ENCODE measurements at regions not wholly inside any gene's neighbourhood (a gene's known extent, or its start where the extent isn't known, plus 50 kb on each side); places are given as distances from the start of the nearest gene placed in this dataset.

DNA sequence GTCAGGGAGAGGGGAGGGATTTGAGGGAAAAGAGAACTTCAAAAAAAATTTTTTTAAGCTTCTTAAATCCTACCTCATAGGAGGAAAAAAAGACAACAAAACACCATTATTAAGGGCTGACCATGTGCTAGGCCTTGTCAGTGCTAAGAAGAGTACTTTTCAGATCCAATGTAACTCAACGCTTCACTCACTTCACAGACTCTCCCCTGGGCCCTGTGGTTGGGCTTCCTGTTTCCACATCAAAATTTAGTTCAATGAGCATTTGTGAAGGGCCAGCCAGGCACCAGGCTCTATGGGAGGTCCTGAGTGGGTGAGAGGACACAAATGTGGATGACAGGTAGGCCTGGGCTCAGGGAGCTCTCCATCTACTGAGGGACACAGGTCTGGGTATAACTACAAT lies 249.8 kb downstream of the PTEN start:
- no peak overlapping the region for H3K4me3 ChIP-seq (ENCODE audit: low read depth, low read length)
- TF ChIP-seq POLR2A (IDR thresholded peaks at IDR 0.05; ENCODE audit: extremely low read depth, insufficient read length) (no peak), MYC (IDR thresholded peaks at IDR 0.05; ENCODE audit: low read depth, low read length) (peak; percentile 81), CTCF (IDR thresholded peaks at IDR 0.05; ENCODE audit: low read depth, low read length) (no peak)
- TF ChIP-seq, protein P1, sequence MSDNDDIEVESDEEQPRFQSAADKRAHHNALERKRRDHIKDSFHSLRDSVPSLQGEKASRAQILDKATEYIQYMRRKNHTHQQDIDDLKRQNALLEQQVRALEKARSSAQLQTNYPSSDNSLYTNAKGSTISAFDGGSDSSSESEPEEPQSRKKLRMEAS (IDR thresholded peaks at IDR 0.05; ENCODE audit: low read depth, low read length), result peak; percentile 91
- DNase-seq (ENCODE audit: low read depth), result peak; percentile 97

DNA sequence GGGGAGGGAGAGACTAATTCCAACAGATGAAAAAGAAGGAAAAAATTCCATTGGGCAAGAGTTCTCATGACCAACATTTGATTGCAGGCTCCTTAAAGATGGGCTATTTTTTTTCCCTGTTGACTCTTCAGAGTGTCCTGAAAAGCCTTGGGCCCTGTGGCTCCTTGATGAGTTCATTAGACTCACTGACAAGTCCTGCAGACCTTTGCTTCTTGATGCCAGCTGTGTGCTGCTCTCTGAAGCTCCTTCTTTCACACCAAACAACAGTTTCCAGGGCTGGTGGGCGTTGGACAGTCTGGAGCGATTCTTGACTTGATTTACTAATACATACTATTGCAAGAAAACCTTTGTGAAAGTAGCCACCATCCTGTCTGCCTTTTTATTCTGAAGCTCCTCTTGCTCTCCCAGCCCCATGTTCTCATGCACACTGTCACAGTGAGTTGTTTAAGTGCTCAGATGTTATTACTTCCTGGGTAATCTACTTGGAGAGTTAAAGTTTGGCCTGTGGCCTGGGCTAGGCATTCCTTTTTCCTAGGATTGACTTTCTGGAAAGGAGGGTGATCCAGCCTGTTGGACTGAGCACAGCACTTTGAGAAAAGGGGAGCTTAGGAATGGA lies 250.3 kb downstream of the PTEN start:
- TF ChIP-seq CTCF (IDR thresholded peaks at IDR 0.05; ENCODE audit: low read depth, low read length), result no peak
- no peak for TF ChIP-seq POLR2A (IDR thresholded peaks at IDR 0.05; ENCODE audit: extremely low read depth, insufficient read length)
- no peak for TF ChIP-seq MYC (IDR thresholded peaks at IDR 0.05; ENCODE audit: low read depth, low read length)
- TF ChIP-seq, protein P1 (IDR thresholded peaks at IDR 0.05; ENCODE audit: low read depth, low read length), result no peak
- DNase-seq (ENCODE audit: low read depth), result no peak
- peak overlapping the region; percentile 5 for H3K4me3 ChIP-seq (ENCODE audit: low read depth, low read length)

GRCh38 chr10:88114368-88114767 lies 250.9 kb downstream of the PTEN start:
- TF ChIP-seq MYC (IDR thresholded peaks at IDR 0.05; ENCODE audit: low read depth, low read length), result peak; percentile 85
- peak; percentile 93 for TF ChIP-seq CTCF (IDR thresholded peaks at IDR 0.05; ENCODE audit: low read depth, low read length)
- TF ChIP-seq POLR2A (IDR thresholded peaks at IDR 0.05; ENCODE audit: extremely low read depth, insufficient read length), result no peak
- TF ChIP-seq, protein P1 (IDR thresholded peaks at IDR 0.05; ENCODE audit: low read depth, low read length), result peak; percentile 73
- no peak overlapping the region for H3K4me3 ChIP-seq (ENCODE audit: low read depth, low read length)
- peak; percentile 90 for DNase-seq (ENCODE audit: low read depth)

- TF ChIP-seq, protein P1 (IDR thresholded peaks at IDR 0.05; ENCODE audit: low read depth, low read length), result no peak
- TF ChIP-seq CTCF (IDR thresholded peaks at IDR 0.05; ENCODE audit: low read depth, low read length) (no peak), POLR2A (IDR thresholded peaks at IDR 0.05; ENCODE audit: extremely low read depth, insufficient read length) (no peak), MYC (IDR thresholded peaks at IDR 0.05; ENCODE audit: low read depth, low read length) (no peak)
Measured at GRCh38 chr10:88115407-88115806, 252.0 kb downstream of the PTEN start.

GRCh38 chr10:88115968-88116367 lies 252.5 kb downstream of the PTEN start:
- DNase-seq (ENCODE audit: low read depth), result no peak
- TF ChIP-seq, protein P1 (IDR thresholded peaks at IDR 0.05; ENCODE audit: low read depth, low read length), result no peak
- TF ChIP-seq MYC (IDR thresholded peaks at IDR 0.05; ENCODE audit: low read depth, low read length), result no peak
- peak overlapping the region; percentile 3 for H3K4me3 ChIP-seq (ENCODE audit: low read depth, low read length)

More at GRCh38 chr10:88115407-88115806, 252.0 kb downstream of the PTEN start:
- DNase-seq (ENCODE audit: low read depth), result no peak
- peak overlapping the region; percentile 3 for H3K4me3 ChIP-seq (ENCODE audit: low read depth, low read length)

GRCh38 chr10:88116481-88116880 lies 253.1 kb downstream of the PTEN start:
- TF ChIP-seq MYC (IDR thresholded peaks at IDR 0.05; ENCODE audit: low read depth, low read length), result no peak
- TF ChIP-seq POLR2A (IDR thresholded peaks at IDR 0.05; ENCODE audit: extremely low read depth, insufficient read length), result no peak
- TF ChIP-seq, protein P1 (IDR thresholded peaks at IDR 0.05; ENCODE audit: low read depth, low read length), result no peak
- TF ChIP-seq CTCF (IDR thresholded peaks at IDR 0.05; ENCODE audit: low read depth, low read length), result no peak
- DNase-seq (ENCODE audit: low read depth), result peak; percentile 61
- no peak overlapping the region for H3K4me3 ChIP-seq (ENCODE audit: low read depth, low read length)

All from NB4 (cell line).